Panc1 (cell line): ENCODE measurements at regions not wholly inside any gene's neighbourhood (a gene's known extent, or its start where the extent isn't known, plus 50 kb on each side); places are given as distances from the start of the nearest gene placed in this dataset.

ENCODE experiments used
- ATAC-seq: fragments of 200-7000 bp; cut with Tn5 transposase; 2 replicates; pipeline ENCODE4 v1.9.1; 2020; ENCODE audit warnings: mild to moderate bottlenecking, moderate library complexity
- BruUV-seq: library from RNA; stranded (reverse); fragments of 400-500 nt; replicated peaks from 2 replicates; lab custom pipeline; 2021; lab: Mats Ljungman, UMichigan
- CTCF ChIA-PET: fragments of 300-600 bp; sonication (Branson Sonifier 250); formaldehyde crosslinking; loops from one replicate; lab custom pipeline; 2022; ENCODE audit warnings: antibody characterized with exemption; lab: Charles Lee
- POLR2A ChIA-PET: fragments of 300-600 bp; sonication (Branson Sonifier 250); formaldehyde crosslinking; loops from one replicate; lab custom pipeline; 2022; ENCODE audit warnings: antibody characterized with exemption; lab: Charles Lee
- DNase-seq: peaks from one replicate; pipeline ENCODE4 v3.0.0-alpha.2; 2010; ENCODE audit warnings: low read depth, low spot score
- H3K27ac ChIP-seq: 2 replicates; pipeline ENCODE4 v1.5.1; 2011; ENCODE audit warnings: mild to moderate bottlenecking, low read length, inconsistent platforms
- H3K27me3 ChIP-seq: fragments of 200-500 bp; sonication (Bioruptor generic); 2 replicates; pipeline ENCODE4 v1.6.0; 2014; ENCODE audit warnings: low read length, inconsistent platforms; ENCODE audit not compliant: control insufficient read depth, insufficient read depth
- H3K36me3 ChIP-seq: fragments of 200-500 bp; sonication (Bioruptor generic); 2 replicates; pipeline ENCODE4 v1.5.1; 2014; ENCODE audit warnings: inconsistent platforms, mild to moderate bottlenecking, low read length, moderate library complexity; ENCODE audit not compliant: control insufficient read depth, insufficient read depth
- H3K4me1 ChIP-seq: 2 replicates; pipeline ENCODE4 v1.5.1; 2011; ENCODE audit warnings: inconsistent platforms, mild to moderate bottlenecking, low read length, moderate library complexity; ENCODE audit not compliant: control insufficient read depth, insufficient read depth
- H3K4me3 ChIP-seq, 2 experiments: 2 replicates each; pipeline ENCODE4 v1.5.1; 2011 to 2012; ENCODE audit warnings: low read depth in 2 of 2, low read length in 2 of 2, mild to moderate bottlenecking in 2 of 2, inconsistent platforms in 1 of 2, moderate library complexity in 1 of 2
- H3K9me3 ChIP-seq: fragments of 200-500 bp; sonication (Bioruptor generic); 2 replicates; pipeline ENCODE4 v1.5.1; 2014; ENCODE audit warnings: low read depth, mild to moderate bottlenecking, inconsistent platforms, low read length, moderate library complexity; ENCODE audit not compliant: control insufficient read depth, insufficient read depth
- POLR2AphosphoS5 ChIP-seq: IDR thresholded peaks from 2 replicates; pipeline ENCODE4 v1.6.1; 2012; ENCODE audit warnings: mild to moderate bottlenecking, low read depth, low read length, moderate library complexity
- SIN3A ChIP-seq: IDR thresholded peaks from 2 replicates; pipeline ENCODE4 v1.6.1; 2012; ENCODE audit warnings: low read depth, mild to moderate bottlenecking, low read length, moderate library complexity, borderline replicate concordance; ENCODE audit not compliant: insufficient read depth
- TCF7L2 ChIP-seq: IDR thresholded peaks from 2 replicates; pipeline ENCODE4 v1.6.1; 2011; ENCODE audit warnings: mild to moderate bottlenecking, low read depth, low read length, inconsistent platforms
- in situ Hi-C: cut with HindIII; loops from 2 replicates; pipeline ENCODE4 v1.10.0; 2016; ENCODE audit warnings: low sequenced_read_pairs, low pct_unique_long_range_greater_than_20kb
- intact Hi-C: fragments of 100-400 bp; cut with micrococcal nuclease; formaldehyde crosslinking; loops from one replicate; pipeline ENCODE4 v1.10.0; 2022; ENCODE audit not compliant: unreplicated experiment
- TF ChIP-seq, protein P1 (sequence below): fragments of 450-650 bp; IDR thresholded peaks from 2 replicates; pipeline ENCODE4 v1.5.1; 2017; ENCODE audit warnings: mild to moderate bottlenecking
- TF ChIP-seq, protein P2 (sequence below), 2 experiments: IDR thresholded peaks; 2 replicates each; pipeline ENCODE4 v1.6.1; 2011 to 2012; ENCODE audit warnings: low read depth in 2 of 2, control low read depth in 1 of 2, low read length in 1 of 2, mild to moderate bottlenecking in 1 of 2, moderate library complexity in 1 of 2; ENCODE audit not compliant: insufficient read depth in 1 of 2

DNA sequence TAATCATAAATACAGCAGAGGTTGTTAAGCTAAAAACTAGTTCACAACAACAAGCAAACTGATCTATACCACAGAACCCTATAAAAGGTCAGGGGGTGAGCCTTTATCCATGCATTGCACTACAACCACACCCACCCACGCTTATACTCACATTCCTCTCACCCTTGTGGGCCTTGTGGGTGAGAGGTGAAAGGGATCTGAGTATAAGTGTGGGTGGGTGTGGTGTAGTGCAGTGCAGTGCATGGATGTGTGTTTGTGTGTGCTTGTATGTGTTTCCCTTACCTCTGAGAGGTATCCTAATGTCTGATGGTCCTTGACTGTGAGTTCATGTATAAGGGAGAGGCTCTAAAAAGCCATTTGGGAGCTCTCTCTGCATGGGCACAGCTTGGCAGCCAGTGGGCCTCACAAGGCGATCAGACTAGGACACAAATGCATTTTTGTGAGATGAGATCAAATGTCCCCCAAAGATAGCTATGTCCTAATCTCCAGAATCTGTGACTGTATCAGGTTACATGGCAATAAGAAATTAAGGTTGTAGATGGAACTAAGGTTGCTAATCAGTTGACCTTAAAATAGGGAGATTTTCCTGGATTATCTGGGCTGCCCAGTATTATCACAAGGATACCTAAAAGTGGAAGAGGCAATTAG lies 95.5 kb upstream of the DPT start:
- Histone ChIP-seq H3K36me3 (no peaks in the 10 kb centered on the region), H3K4me3 (no peak overlapping the region), H3K27me3 (no peaks in the 10 kb centered on the region), H3K4me1 (no peaks in the 10 kb centered on the region), H3K9me3 (no peaks in the 10 kb centered on the region), H3K27ac (no peak overlapping the region)
- BruUV-seq = no TSS peak
- TF ChIP-seq, protein P1, sequence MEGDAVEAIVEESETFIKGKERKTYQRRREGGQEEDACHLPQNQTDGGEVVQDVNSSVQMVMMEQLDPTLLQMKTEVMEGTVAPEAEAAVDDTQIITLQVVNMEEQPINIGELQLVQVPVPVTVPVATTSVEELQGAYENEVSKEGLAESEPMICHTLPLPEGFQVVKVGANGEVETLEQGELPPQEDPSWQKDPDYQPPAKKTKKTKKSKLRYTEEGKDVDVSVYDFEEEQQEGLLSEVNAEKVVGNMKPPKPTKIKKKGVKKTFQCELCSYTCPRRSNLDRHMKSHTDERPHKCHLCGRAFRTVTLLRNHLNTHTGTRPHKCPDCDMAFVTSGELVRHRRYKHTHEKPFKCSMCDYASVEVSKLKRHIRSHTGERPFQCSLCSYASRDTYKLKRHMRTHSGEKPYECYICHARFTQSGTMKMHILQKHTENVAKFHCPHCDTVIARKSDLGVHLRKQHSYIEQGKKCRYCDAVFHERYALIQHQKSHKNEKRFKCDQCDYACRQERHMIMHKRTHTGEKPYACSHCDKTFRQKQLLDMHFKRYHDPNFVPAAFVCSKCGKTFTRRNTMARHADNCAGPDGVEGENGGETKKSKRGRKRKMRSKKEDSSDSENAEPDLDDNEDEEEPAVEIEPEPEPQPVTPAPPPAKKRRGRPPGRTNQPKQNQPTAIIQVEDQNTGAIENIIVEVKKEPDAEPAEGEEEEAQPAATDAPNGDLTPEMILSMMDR = no peak
- TF ChIP-seq POLR2AphosphoS5 (no peak), TCF7L2 (no peak)
- TF ChIP-seq, protein P2, sequence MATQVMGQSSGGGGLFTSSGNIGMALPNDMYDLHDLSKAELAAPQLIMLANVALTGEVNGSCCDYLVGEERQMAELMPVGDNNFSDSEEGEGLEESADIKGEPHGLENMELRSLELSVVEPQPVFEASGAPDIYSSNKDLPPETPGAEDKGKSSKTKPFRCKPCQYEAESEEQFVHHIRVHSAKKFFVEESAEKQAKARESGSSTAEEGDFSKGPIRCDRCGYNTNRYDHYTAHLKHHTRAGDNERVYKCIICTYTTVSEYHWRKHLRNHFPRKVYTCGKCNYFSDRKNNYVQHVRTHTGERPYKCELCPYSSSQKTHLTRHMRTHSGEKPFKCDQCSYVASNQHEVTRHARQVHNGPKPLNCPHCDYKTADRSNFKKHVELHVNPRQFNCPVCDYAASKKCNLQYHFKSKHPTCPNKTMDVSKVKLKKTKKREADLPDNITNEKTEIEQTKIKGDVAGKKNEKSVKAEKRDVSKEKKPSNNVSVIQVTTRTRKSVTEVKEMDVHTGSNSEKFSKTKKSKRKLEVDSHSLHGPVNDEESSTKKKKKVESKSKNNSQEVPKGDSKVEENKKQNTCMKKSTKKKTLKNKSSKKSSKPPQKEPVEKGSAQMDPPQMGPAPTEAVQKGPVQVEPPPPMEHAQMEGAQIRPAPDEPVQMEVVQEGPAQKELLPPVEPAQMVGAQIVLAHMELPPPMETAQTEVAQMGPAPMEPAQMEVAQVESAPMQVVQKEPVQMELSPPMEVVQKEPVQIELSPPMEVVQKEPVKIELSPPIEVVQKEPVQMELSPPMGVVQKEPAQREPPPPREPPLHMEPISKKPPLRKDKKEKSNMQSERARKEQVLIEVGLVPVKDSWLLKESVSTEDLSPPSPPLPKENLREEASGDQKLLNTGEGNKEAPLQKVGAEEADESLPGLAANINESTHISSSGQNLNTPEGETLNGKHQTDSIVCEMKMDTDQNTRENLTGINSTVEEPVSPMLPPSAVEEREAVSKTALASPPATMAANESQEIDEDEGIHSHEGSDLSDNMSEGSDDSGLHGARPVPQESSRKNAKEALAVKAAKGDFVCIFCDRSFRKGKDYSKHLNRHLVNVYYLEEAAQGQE (IDR thresholded peaks at IDR 0.05; ENCODE audit: insufficient read depth in 1 of 2, low read depth in 2 of 2, low read length in 1 of 2) = no peak
- POLR2A ChIA-PET = no interaction called here
- intact Hi-C loops = no loop called here
- ATAC-seq (no peak), DNase-seq (no peak)
- in situ Hi-C loops = no loop called here
- CTCF ChIA-PET = no interaction called here

DNA sequence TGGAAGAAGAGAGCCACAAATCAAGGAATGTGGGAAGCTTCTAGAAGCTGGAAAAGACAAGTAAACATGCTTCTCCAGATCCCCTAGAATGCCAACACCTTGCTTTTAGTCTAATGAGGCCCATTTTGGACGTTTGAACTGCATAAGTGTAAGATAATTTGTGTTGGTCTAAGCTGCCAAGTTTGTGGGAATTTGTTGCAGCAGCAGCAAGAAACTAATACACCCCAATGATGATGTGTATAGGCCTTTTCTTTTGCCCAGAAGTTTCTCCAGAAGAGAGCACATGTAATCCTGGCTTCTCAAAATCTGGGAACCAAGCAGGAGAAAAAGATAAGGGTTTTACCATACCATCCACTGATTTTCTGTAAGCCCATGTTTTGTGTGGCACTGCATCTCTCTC lies 96.1 kb upstream of the DPT start:
- ChIA-PET POLR2A (no interaction called here), CTCF (no interaction called here)
- in situ Hi-C loops = no loop called here
- H3K4me3 ChIP-seq = no peak overlapping the region
- ATAC-seq (no peak), DNase-seq (no peak)
- no TSS peak for BruUV-seq
- H3K36me3 ChIP-seq = no peaks in the 10 kb centered on the region
- no peaks in the 10 kb centered on the region for H3K4me1 ChIP-seq
- H3K27me3 ChIP-seq = no peaks in the 10 kb centered on the region
- TF ChIP-seq TCF7L2 = no peak
- TF ChIP-seq SIN3A = no peak
- TF ChIP-seq, protein P1 = no peak
- TF ChIP-seq, protein P2 (IDR thresholded peaks at IDR 0.05; ENCODE audit: insufficient read depth in 1 of 2, low read depth in 2 of 2, low read length in 1 of 2) = no peak
- TF ChIP-seq POLR2AphosphoS5 = no peak
- no peaks in the 10 kb centered on the region for H3K9me3 ChIP-seq
- intact Hi-C loops = no loop called here
- H3K27ac ChIP-seq = no peak overlapping the region
